Endodermal cell (in vitro differentiated cells): ENCODE measurements at regions not wholly inside any gene's neighbourhood (a gene's known extent, or its start where the extent isn't known, plus 50 kb on each side); places are given as distances from the start of the nearest gene placed in this dataset.

Experiments
- DNase-seq: peaks from one replicate; pipeline ENCODE4 v3.0.0-alpha.2; 2017
- H3K27ac ChIP-seq: 2 replicates; pipeline ENCODE4 v1.5.1; 2013; ENCODE audit warnings: mild to moderate bottlenecking, low read depth, low read length, moderate library complexity
- H3K27me3 ChIP-seq: 2 replicates; pipeline ENCODE4 v1.6.1; 2013; ENCODE audit warnings: mild to moderate bottlenecking, low read length, moderate library complexity; ENCODE audit not compliant: insufficient read depth, control insufficient read depth, poor library complexity, severe bottlenecking
- H3K36me3 ChIP-seq: 2 replicates; pipeline ENCODE4 v1.7.0; 2013; ENCODE audit warnings: mild to moderate bottlenecking, low read length, moderate library complexity; ENCODE audit not compliant: control insufficient read depth, insufficient read depth
- H3K4me1 ChIP-seq: one replicate; pipeline ENCODE4 v1.7.0; 2013; ENCODE audit warnings: low read length; ENCODE audit not compliant: control insufficient read depth, insufficient read depth
- H3K4me3 ChIP-seq: 2 replicates; pipeline ENCODE4 v1.5.1; 2013; ENCODE audit warnings: mild to moderate bottlenecking, low read length, moderate library complexity
- H3K9ac ChIP-seq: 2 replicates; pipeline ENCODE4 v1.6.1; 2013; ENCODE audit warnings: mild to moderate bottlenecking, low read length, moderate library complexity; ENCODE audit not compliant: poor library complexity, severe bottlenecking; ENCODE audit errors: extremely low read depth
- H3K9me3 ChIP-seq: 2 replicates; pipeline ENCODE4 v1.6.1; 2013; ENCODE audit warnings: mild to moderate bottlenecking, low read length, moderate library complexity; ENCODE audit not compliant: control insufficient read depth
- H3K27ac Mint-ChIP-seq: 2 replicates; pipeline ENCODE4 v1.8.0; 2020; ENCODE audit warnings: mixed read lengths
- H3K27me3 Mint-ChIP-seq: 2 replicates; pipeline ENCODE4 v1.8.0; 2021; ENCODE audit warnings: mild to moderate bottlenecking, mixed read lengths; ENCODE audit not compliant: insufficient read depth
- H3K36me3 Mint-ChIP-seq: 2 replicates; pipeline ENCODE4 v1.8.0; 2020; ENCODE audit warnings: low read depth, mixed read lengths
- H3K4me1 Mint-ChIP-seq: 2 replicates; pipeline ENCODE4 v1.8.0; 2020; ENCODE audit warnings: mixed read lengths
- H3K4me3 Mint-ChIP-seq: 2 replicates; pipeline ENCODE4 v1.8.0; 2020; ENCODE audit warnings: mild to moderate bottlenecking, moderate library complexity, mixed read lengths
- H3K9me3 Mint-ChIP-seq: 2 replicates; pipeline ENCODE4 v1.8.0; 2020; ENCODE audit warnings: mild to moderate bottlenecking, mixed read lengths
- CTCF ChIP-seq: fragments of 200-600 bp; sonication (generic); conservative IDR thresholded peaks from 2 replicates; pipeline ENCODE4 v1.5.0; 2021; ENCODE audit warnings: antibody characterized with exemption, mild to moderate bottlenecking
- WGBS, 2 experiments: methylation state at CpG; one replicate each; pipeline versions ENCODE4 v1.1.5 to v1.1.7; 2013; ENCODE audit warnings: missing lambda C conversion rate in 2 of 2, mixed read lengths in 1 of 2; ENCODE audit not compliant: insufficient coverage in 1 of 2, insufficient read length in 1 of 2; 5-methylcytosine and 5-hydroxymethylcytosine counted together

GRCh38 chr17:33809748-33810147 lies 445.3 kb upstream of the CCL2 start:
- TF ChIP-seq CTCF, result no peak
- Histone ChIP-seq H3K36me3 (no peaks in the 10 kb centered on the region), H3K9ac (no peak overlapping the region), H3K4me3 (no peak overlapping the region), H3K27me3 (peaks cover 84% of the 10 kb centered on the region), H3K27ac (no peak overlapping the region), H3K9me3 (no peaks in the 10 kb centered on the region), H3K4me1 (peaks cover 4% of the 10 kb centered on the region)
- no peaks in the 10 kb centered on the region for H3K36me3 Mint-ChIP-seq
- H3K4me1 Mint-ChIP-seq, result peaks cover 6% of the 10 kb centered on the region
- no peaks in the 10 kb centered on the region for H3K9me3 Mint-ChIP-seq
- no peak overlapping the region for H3K4me3 Mint-ChIP-seq
- H3K27me3 Mint-ChIP-seq, result peaks cover 99% of the 10 kb centered on the region
- H3K27ac Mint-ChIP-seq, result no peak overlapping the region
- no peak for DNase-seq

- H3K4me1 Mint-ChIP-seq, result peaks cover 4% of the 10 kb centered on the region
- TF ChIP-seq CTCF, result no peak
- H3K9me3 Mint-ChIP-seq, result no peaks in the 10 kb centered on the region
- H3K4me3 Mint-ChIP-seq, result no peak overlapping the region
- Histone ChIP-seq H3K27me3 (peaks cover 80% of the 10 kb centered on the region), H3K4me1 (peaks cover 4% of the 10 kb centered on the region), H3K9me3 (no peaks in the 10 kb centered on the region), H3K27ac (no peak overlapping the region), H3K9ac (no peak overlapping the region), H3K36me3 (no peaks in the 10 kb centered on the region), H3K4me3 (no peak overlapping the region)
- DNase-seq, result no peak
- peaks cover 99% of the 10 kb centered on the region for H3K27me3 Mint-ChIP-seq
- H3K36me3 Mint-ChIP-seq, result no peaks in the 10 kb centered on the region
- 81 to 85% methylated on average over 7 of the region's 7 CpGs for WGBS, 2 experiments
- H3K27ac Mint-ChIP-seq, result no peak overlapping the region
Observed at GRCh38 chr17:33811004-33811760, 443.9 kb upstream of the CCL2 start.

- no peak overlapping the region for H3K4me3 Mint-ChIP-seq
Observed at GRCh38 chr17:33811984-33812577, 443.0 kb upstream of the CCL2 start.

More at GRCh38 chr17:33811984-33812577, 443.0 kb upstream of the CCL2 start:
- no peak for TF ChIP-seq CTCF
- H3K9me3 ChIP-seq, result no peaks in the 10 kb centered on the region
- H3K4me1 ChIP-seq, result peaks cover 4% of the 10 kb centered on the region
- H3K9ac ChIP-seq, result no peak overlapping the region
- Mint-ChIP-seq H3K9me3 (no peaks in the 10 kb centered on the region), H3K27me3 (peaks cover 99% of the 10 kb centered on the region), H3K4me1 (peaks cover 4% of the 10 kb centered on the region), H3K36me3 (no peaks in the 10 kb centered on the region), H3K27ac (no peak overlapping the region)
- no peak for DNase-seq
- no peak overlapping the region for H3K27ac ChIP-seq
- 87 to 100% methylated on average over 1 to 4 of the region's 4 CpGs for WGBS, 2 experiments
- no peaks in the 10 kb centered on the region for H3K36me3 ChIP-seq
- no peak overlapping the region for H3K4me3 ChIP-seq
- peaks cover 81% of the 10 kb centered on the region for H3K27me3 ChIP-seq
